ENCODE measurements at regions not wholly inside any gene's neighbourhood (a gene's known extent, or its start where the extent isn't known, plus 50 kb on each side); places are given as distances from the start of the nearest gene placed in this dataset.

GRCh38 chr20:50415021-50415515, 95.1 kb upstream of the PTPN1 start:
- intact Hi-C loops (cut with DNase I; ENCODE audit: low total_unique reads), result no loop called here
- Histone ChIP-seq H3K36me3 (no peaks in the 10 kb centered on the region), H3K27me3 (no peaks in the 10 kb centered on the region), H3K4me3 (peak overlapping the region in 1 of 3 donors; percentile 44), H3K27ac (peak overlapping the region; percentile 98), H3K9me3 (no peaks in the 10 kb centered on the region), H3K4me1 (peaks cover 13 to 21% of the 10 kb centered on the region in 2 donors)
- TF ChIP-seq, protein P1, sequence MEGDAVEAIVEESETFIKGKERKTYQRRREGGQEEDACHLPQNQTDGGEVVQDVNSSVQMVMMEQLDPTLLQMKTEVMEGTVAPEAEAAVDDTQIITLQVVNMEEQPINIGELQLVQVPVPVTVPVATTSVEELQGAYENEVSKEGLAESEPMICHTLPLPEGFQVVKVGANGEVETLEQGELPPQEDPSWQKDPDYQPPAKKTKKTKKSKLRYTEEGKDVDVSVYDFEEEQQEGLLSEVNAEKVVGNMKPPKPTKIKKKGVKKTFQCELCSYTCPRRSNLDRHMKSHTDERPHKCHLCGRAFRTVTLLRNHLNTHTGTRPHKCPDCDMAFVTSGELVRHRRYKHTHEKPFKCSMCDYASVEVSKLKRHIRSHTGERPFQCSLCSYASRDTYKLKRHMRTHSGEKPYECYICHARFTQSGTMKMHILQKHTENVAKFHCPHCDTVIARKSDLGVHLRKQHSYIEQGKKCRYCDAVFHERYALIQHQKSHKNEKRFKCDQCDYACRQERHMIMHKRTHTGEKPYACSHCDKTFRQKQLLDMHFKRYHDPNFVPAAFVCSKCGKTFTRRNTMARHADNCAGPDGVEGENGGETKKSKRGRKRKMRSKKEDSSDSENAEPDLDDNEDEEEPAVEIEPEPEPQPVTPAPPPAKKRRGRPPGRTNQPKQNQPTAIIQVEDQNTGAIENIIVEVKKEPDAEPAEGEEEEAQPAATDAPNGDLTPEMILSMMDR (IDR thresholded peaks at IDR 0.05), result peak in 1 of 3 donors; percentile 31
- TF ChIP-seq POLR2AphosphoS5 (IDR thresholded peaks at IDR 0.05), result no peak
- TF ChIP-seq POLR2A (IDR thresholded peaks at IDR 0.05), result no peak
- peak in 1 of 2 donors; percentile 78 for DNase-seq (ENCODE audit: low spot score in 2 of 2)

DNA sequence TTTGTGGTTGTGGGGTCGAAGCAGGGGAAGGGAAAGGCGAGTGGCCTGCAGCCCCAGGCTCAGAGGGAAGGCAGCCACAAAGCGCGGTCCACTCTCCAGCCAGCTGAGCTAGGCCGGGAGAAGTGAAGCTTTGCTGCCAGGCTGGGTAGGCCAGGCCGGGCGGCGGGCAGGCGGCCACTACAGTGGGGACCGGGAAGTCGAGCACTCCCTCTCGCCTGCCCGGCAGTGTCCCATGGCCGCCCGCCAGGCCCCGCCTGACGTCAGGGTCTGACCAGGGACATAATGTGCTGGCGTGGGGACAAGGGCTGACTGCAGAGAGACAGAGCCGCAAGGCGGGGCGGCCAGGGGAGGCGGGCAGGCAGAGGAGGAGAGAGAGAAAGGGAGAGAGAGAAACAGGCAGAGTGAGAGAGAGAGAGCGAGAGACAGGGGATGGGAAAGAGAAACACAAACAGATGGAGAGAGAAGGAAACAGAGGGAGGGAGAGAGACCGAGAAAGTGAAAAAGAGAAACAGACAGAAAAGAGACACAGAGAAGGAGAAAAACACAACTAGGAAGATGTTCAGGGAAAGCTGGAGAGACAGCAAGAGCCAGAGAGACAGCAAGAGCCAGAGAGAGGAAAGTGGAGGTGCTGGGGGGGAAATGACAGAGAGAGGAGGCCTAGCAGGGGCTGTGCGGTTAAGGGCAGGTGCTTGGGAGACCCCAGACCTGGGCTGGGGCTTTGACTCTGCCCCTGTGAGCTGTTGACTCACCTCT, 94.5 kb upstream of the PTPN1 start:
- H3K4me3 ChIP-seq, result peak overlapping the region in 1 of 3 donors; percentile 44
- TF ChIP-seq, protein P1 (IDR thresholded peaks at IDR 0.05), result peak in 1 of 3 donors; percentile 22
- TF ChIP-seq POLR2AphosphoS5 (IDR thresholded peaks at IDR 0.05), result peak; percentile 94 to 99 (median 99)
- no peak for TF ChIP-seq POLR2A (IDR thresholded peaks at IDR 0.05)
- H3K27me3 ChIP-seq, result no peaks in the 10 kb centered on the region
- intact Hi-C loops (cut with DNase I; ENCODE audit: low total_unique reads), result no loop called here
- H3K4me1 ChIP-seq, result peaks cover 13 to 21% of the 10 kb centered on the region in 2 donors
- no peaks in the 10 kb centered on the region for H3K36me3 ChIP-seq
- DNase-seq (ENCODE audit: low spot score in 2 of 2), result peak; percentile 99
- H3K9me3 ChIP-seq, result no peaks in the 10 kb centered on the region
- peak overlapping the region; percentile 98 for H3K27ac ChIP-seq

GRCh38 chr20:50416269-50417022, 93.7 kb upstream of the PTPN1 start:
- H3K36me3 ChIP-seq, result no peaks in the 10 kb centered on the region
- peak overlapping the region; percentile 98 for H3K27ac ChIP-seq
- H3K4me1 ChIP-seq, result peaks cover 13 to 21% of the 10 kb centered on the region in 2 donors
- DNase-seq (ENCODE audit: low spot score in 2 of 2), result no peak
- TF ChIP-seq POLR2AphosphoS5 (IDR thresholded peaks at IDR 0.05) (no peak), POLR2A (IDR thresholded peaks at IDR 0.05) (no peak)
- TF ChIP-seq, protein P1 (IDR thresholded peaks at IDR 0.05), result no peak
- intact Hi-C loops (cut with DNase I; ENCODE audit: low total_unique reads), result no loop called here
- peaks cover 0 to under 1% of the 10 kb centered on the region in 2 donors for H3K9me3 ChIP-seq
- H3K4me3 ChIP-seq, result peak overlapping the region in 1 of 3 donors; percentile 9
- H3K27me3 ChIP-seq, result no peaks in the 10 kb centered on the region

GRCh38 chr20:50417023-50417329, 93.2 kb upstream of the PTPN1 start:
- intact Hi-C loops (cut with DNase I; ENCODE audit: low total_unique reads), result no loop called here
- no peak for DNase-seq (ENCODE audit: low spot score in 2 of 2)
- TF ChIP-seq POLR2AphosphoS5 (IDR thresholded peaks at IDR 0.05) (no peak), POLR2A (IDR thresholded peaks at IDR 0.05) (no peak)
- Histone ChIP-seq H3K27me3 (no peaks in the 10 kb centered on the region), H3K4me1 (peaks cover 13 to 21% of the 10 kb centered on the region in 2 donors), H3K36me3 (no peaks in the 10 kb centered on the region), H3K9me3 (peaks cover 0 to 4% of the 10 kb centered on the region in 2 donors), H3K27ac (peak overlapping the region; percentile 98), H3K4me3 (no peak overlapping the region)

DNA sequence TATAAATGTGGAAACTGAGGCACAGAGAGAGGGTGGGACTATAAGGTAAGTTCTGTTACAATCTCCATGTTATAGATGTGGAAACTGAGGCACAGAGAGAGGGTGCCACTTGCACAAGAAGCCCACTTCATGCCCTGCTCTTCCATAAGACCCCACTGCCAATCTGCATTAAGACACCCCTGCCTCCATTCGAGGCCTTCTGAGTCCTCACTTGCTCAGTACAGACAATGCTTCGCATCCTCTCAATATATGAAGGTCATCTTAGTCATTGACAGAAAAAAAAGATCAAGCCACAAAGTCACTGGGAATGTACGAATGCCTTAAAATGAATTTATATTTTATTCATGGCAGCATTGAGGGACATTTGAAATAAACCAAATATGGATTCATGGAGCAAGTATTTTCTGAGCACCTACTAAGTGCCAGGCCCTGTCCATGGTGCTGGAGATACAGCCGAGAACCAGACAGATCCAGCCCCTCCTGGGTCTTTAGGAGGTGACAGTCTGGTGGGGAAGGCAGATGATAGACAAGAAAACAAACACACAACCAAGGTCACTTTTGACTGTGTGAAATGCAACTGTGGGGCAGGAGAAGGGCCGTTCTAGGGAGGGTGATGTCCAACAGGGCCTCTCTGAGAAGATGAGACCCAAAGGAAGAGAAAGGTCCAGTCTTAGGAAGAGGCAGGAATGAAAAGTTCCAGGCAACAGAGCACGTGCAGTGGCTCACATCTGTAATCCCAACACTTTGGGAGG, 92.5 kb upstream of the PTPN1 start:
- peak overlapping the region; percentile 98 for H3K27ac ChIP-seq
- no peak overlapping the region for H3K4me3 ChIP-seq
- H3K27me3 ChIP-seq, result no peaks in the 10 kb centered on the region
- peaks cover 0 to 4% of the 10 kb centered on the region in 2 donors for H3K9me3 ChIP-seq
- no peaks in the 10 kb centered on the region for H3K36me3 ChIP-seq
- DNase-seq (ENCODE audit: low spot score in 2 of 2), result no peak
- TF ChIP-seq POLR2AphosphoS5 (IDR thresholded peaks at IDR 0.05) (no peak), POLR2A (IDR thresholded peaks at IDR 0.05) (no peak)
- TF ChIP-seq, protein P1 (IDR thresholded peaks at IDR 0.05), result no peak
- peaks cover 17 to 21% of the 10 kb centered on the region in 2 donors for H3K4me1 ChIP-seq
- intact Hi-C loops (cut with DNase I; ENCODE audit: low total_unique reads), result no loop called here

Measured in breast epithelium (tissue), 4 donors.